ENCODE measurements at regions not wholly inside any gene's neighbourhood (a gene's known extent, or its start where the extent isn't known, plus 50 kb on each side); places are given as distances from the start of the nearest gene placed in this dataset.

GRCh38 chr16:52896478-52897164 is 156.1 kb downstream of the CHD9NB start (continued):
- no peak for TF ChIP-seq ZNF396 (CRISPR knock-in tag; IDR thresholded peaks at IDR 0.05; ENCODE audit: borderline replicate concordance)
- TF ChIP-seq ESRRA (CRISPR knock-in tag; IDR thresholded peaks at IDR 0.05; ENCODE audit: borderline replicate concordance): no peak
- no peak for TF ChIP-seq ZNF671 (CRISPR knock-in tag; IDR thresholded peaks at IDR 0.05)
- TF ChIP-seq ZNF263 (CRISPR knock-in tag; IDR thresholded peaks at IDR 0.05; ENCODE audit: low read depth): no peak
- no peak for TF ChIP-seq CREB1 (CRISPR knock-in tag; IDR thresholded peaks at IDR 0.05)
- no peak for TF ChIP-seq ZBTB21 (CRISPR knock-in tag; IDR thresholded peaks at IDR 0.05; ENCODE audit: borderline replicate concordance)
- no peak for TF ChIP-seq CREM (CRISPR knock-in tag; IDR thresholded peaks at IDR 0.05)
- no peak for TF ChIP-seq NR2C2 (CRISPR knock-in tag; IDR thresholded peaks at IDR 0.05)

GRCh38 chr16:52874042-52874441 is 178.7 kb downstream of the CHD9NB start:
- peaks cover 4% of the 10 kb centered on the region for H3K27me3 Mint-ChIP-seq (ENCODE audit: low read depth)
- ChIA-PET CTCF (interaction anchor here (0.7 to 1.6 kb wide), 2 partner anchors 39 to 40 kb away, joined by 4 to 7 read pairs; no protein-coding TSS in a partner anchor), POLR2A (no interaction called here)
- peaks cover 2% of the 10 kb centered on the region for H3K36me3 Mint-ChIP-seq
- peaks cover 8% of the 10 kb centered on the region for H3K9me3 Mint-ChIP-seq
- ATAC-seq (peak; percentile 91), DNase-seq (ENCODE audit: low spot score) (peak; percentile 43)
- 0 out of 2 replicates have a peak overlapping the region, but pooled peaks have one; percentile 20 for H3K27ac Mint-ChIP-seq
- peak overlapping the region; percentile 1; the same call in 1 of the 2 replicates for H3K4me3 Mint-ChIP-seq
- no peak for TF ChIP-seq ZNF532 (CRISPR knock-in tag; IDR thresholded peaks at IDR 0.05; ENCODE audit: borderline replicate concordance)
- no peak for TF ChIP-seq CREB1 (CRISPR knock-in tag; IDR thresholded peaks at IDR 0.05)
- TF ChIP-seq CREM (CRISPR knock-in tag; IDR thresholded peaks at IDR 0.05): no peak
- TF ChIP-seq FOXP4 (CRISPR knock-in tag; IDR thresholded peaks at IDR 0.05): no peak
- TF ChIP-seq IRF2 (CRISPR knock-in tag; IDR thresholded peaks at IDR 0.05; ENCODE audit: borderline replicate concordance, low read depth): no peak
- no peak for TF ChIP-seq PRDM15 (CRISPR knock-in tag; IDR thresholded peaks at IDR 0.05)
- TF ChIP-seq ZBTB43 (CRISPR knock-in tag; IDR thresholded peaks at IDR 0.05): no peak
- TF ChIP-seq OVOL2 (CRISPR knock-in tag; IDR thresholded peaks at IDR 0.05; ENCODE audit: borderline replicate concordance): no peak
- H3K4me1 Mint-ChIP-seq: peaks cover 39% of the 10 kb centered on the region

Data from WTC11 (cell line).